ENCODE measurements at regions not wholly inside any gene's neighbourhood (a gene's known extent, or its start where the extent isn't known, plus 50 kb on each side); places are given as distances from the start of the nearest gene placed in this dataset.

GRCh38 chr9:108606401-108606800 is 249.4 kb downstream of the ACTL7B start:
- no peak for TF ChIP-seq CTCF (IDR thresholded peaks at IDR 0.05)
- DNase-seq (ENCODE audit: low spot score), result no peak
- ATAC-seq (ENCODE audit: low FRiP score), result peak; percentile 76

GRCh38 chr9:108603141-108603540 is 252.6 kb downstream of the ACTL7B start:
- no peak for ATAC-seq (ENCODE audit: low FRiP score)
- DNase-seq (ENCODE audit: low spot score), result no peak
- TF ChIP-seq CTCF (IDR thresholded peaks at IDR 0.05), result no peak

- DNase-seq (ENCODE audit: low spot score) (no peak), ATAC-seq (ENCODE audit: low FRiP score) (no peak)
- no peak for TF ChIP-seq CTCF (IDR thresholded peaks at IDR 0.05)
These were observed 254.9 kb downstream of the ACTL7B start for GRCh38 chr9:108600896-108601295.

GRCh38 chr9:108599571-108599970 is 256.2 kb downstream of the ACTL7B start:
- ATAC-seq (ENCODE audit: low FRiP score), result no peak
- no peak for DNase-seq (ENCODE audit: low spot score)
- TF ChIP-seq CTCF (IDR thresholded peaks at IDR 0.05), result no peak

GRCh38 chr9:108591121-108591520 is 264.7 kb downstream of the ACTL7B start:
- DNase-seq (ENCODE audit: low spot score) (no peak), ATAC-seq (ENCODE audit: low FRiP score) (no peak)
- no peak for TF ChIP-seq CTCF (IDR thresholded peaks at IDR 0.05)

- ATAC-seq (ENCODE audit: low FRiP score) (no peak), DNase-seq (ENCODE audit: low spot score) (no peak)
- no peak for TF ChIP-seq CTCF (IDR thresholded peaks at IDR 0.05)
These were observed 267.5 kb downstream of the ACTL7B start for GRCh38 chr9:108588246-108588645.

GRCh38 chr9:108586471-108587139 is 269.2 kb downstream of the ACTL7B start:
- no peak for TF ChIP-seq CTCF (IDR thresholded peaks at IDR 0.05)
- DNase-seq (ENCODE audit: low spot score) (no peak), ATAC-seq (ENCODE audit: low FRiP score) (no peak)
